ENCODE measurements at regions not wholly inside any gene's neighbourhood (a gene's known extent, or its start where the extent isn't known, plus 50 kb on each side); places are given as distances from the start of the nearest gene placed in this dataset.

DNA sequence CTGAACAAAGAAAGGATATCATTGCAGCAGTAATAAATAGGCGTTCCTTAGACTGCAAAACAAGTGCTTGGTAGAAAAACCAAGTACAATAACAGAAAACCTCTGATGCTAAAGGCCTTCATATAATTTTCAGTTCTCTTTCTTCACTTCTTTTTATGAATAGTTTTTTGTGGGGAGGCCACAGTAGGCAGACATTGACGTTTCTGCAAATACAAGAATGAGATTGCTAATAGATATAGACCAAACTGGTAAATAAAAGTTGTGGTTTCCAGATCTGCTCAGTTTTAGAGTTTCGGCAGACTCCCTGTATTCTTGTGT lies 57.0 kb upstream of the RAP1GDS1 start:
- TF ChIP-seq MXI1 (IDR thresholded peaks at IDR 0.05; ENCODE audit: low read depth, low read length) = no peak
- no peak for TF ChIP-seq RCOR1 (IDR thresholded peaks at IDR 0.05; ENCODE audit: low read length)
- TF ChIP-seq, protein P1, sequence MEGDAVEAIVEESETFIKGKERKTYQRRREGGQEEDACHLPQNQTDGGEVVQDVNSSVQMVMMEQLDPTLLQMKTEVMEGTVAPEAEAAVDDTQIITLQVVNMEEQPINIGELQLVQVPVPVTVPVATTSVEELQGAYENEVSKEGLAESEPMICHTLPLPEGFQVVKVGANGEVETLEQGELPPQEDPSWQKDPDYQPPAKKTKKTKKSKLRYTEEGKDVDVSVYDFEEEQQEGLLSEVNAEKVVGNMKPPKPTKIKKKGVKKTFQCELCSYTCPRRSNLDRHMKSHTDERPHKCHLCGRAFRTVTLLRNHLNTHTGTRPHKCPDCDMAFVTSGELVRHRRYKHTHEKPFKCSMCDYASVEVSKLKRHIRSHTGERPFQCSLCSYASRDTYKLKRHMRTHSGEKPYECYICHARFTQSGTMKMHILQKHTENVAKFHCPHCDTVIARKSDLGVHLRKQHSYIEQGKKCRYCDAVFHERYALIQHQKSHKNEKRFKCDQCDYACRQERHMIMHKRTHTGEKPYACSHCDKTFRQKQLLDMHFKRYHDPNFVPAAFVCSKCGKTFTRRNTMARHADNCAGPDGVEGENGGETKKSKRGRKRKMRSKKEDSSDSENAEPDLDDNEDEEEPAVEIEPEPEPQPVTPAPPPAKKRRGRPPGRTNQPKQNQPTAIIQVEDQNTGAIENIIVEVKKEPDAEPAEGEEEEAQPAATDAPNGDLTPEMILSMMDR (IDR thresholded peaks at IDR 0.05) = no peak
- TF ChIP-seq RAD21 (IDR thresholded peaks at IDR 0.05; ENCODE audit: low read length) = no peak
- no peak for TF ChIP-seq CHD2 (IDR thresholded peaks at IDR 0.05; ENCODE audit: low read length, partially characterized antibody)
